H1 (cell line): ENCODE measurements at regions not wholly inside any gene's neighbourhood (a gene's known extent, or its start where the extent isn't known, plus 50 kb on each side); places are given as distances from the start of the nearest gene placed in this dataset.

Source experiments
- CTCF ChIA-PET: fragments of 300-600 bp; sonication (Branson Sonifier 250); formaldehyde crosslinking; loops from one replicate; lab custom pipeline; 2021; ENCODE audit not compliant: partially characterized antibody; lab: Charles Lee
- POLR2A ChIA-PET: fragments of 300-600 bp; sonication (Branson Sonifier 250); formaldehyde crosslinking; loops from one replicate; lab custom pipeline; 2021; ENCODE audit warnings: inconsistent platforms; ENCODE audit not compliant: partially characterized antibody; lab: Charles Lee
- DNase-seq, 2 experiments: peaks; one replicate each; pipeline versions ENCODE4 v3.0.0 to v3.0.0-alpha.2; 2010 to 2022; ENCODE audit warnings: low spot score in 2 of 2, low read depth in 1 of 2, mixed read lengths in 1 of 2
- FAIRE-seq: peaks from 2 replicates; lab custom pipeline; 2011; peaks lifted over from hg19 to GRCh38; lab: Jason Lieb, UNC
- H2AFZ ChIP-seq: 2 replicates; pipeline ENCODE4 v1.8.1; 2012; ENCODE audit warnings: low read length, inconsistent platforms
- H2AK5ac ChIP-seq: 2 replicates; pipeline ENCODE4 v1.6.1; 2013; ENCODE audit warnings: low read depth, low read length
- H2BK120ac ChIP-seq: replicated peaks from 2 replicates; pipeline ENCODE3; 2013; ENCODE audit warnings: low read depth, low read length, inconsistent platforms
- H2BK12ac ChIP-seq: 2 replicates; pipeline ENCODE4 v1.6.1; 2013; ENCODE audit warnings: low read depth, low read length
- H2BK15ac ChIP-seq: 2 replicates; pipeline ENCODE4 v1.6.1; 2013; ENCODE audit warnings: low read length
- H2BK20ac ChIP-seq: 2 replicates; pipeline ENCODE4 v1.6.1; 2013; ENCODE audit warnings: low read length
- H2BK5ac ChIP-seq: 2 replicates; pipeline ENCODE4 v1.6.1; 2013; ENCODE audit warnings: low read depth, low read length
- H3K14ac ChIP-seq: 2 replicates; pipeline ENCODE4 v1.6.1; 2013; ENCODE audit warnings: inconsistent platforms; ENCODE audit not compliant: insufficient read length
- H3K18ac ChIP-seq: 2 replicates; pipeline ENCODE4 v1.6.1; 2013; ENCODE audit warnings: low read length; ENCODE audit errors: extremely low read depth
- H3K23ac ChIP-seq: 2 replicates; pipeline ENCODE4 v1.6.1; 2013; ENCODE audit warnings: inconsistent platforms; ENCODE audit not compliant: insufficient read length
- H3K23me2 ChIP-seq: 2 replicates; pipeline ENCODE4 v1.6.1; 2013; ENCODE audit warnings: low read depth, low read length
- H3K27ac ChIP-seq: 2 replicates; pipeline ENCODE4 v1.6.1; 2011; ENCODE audit warnings: low read depth, low read length, inconsistent platforms
- H3K27me3 ChIP-seq, 4 experiments: replicated peaks in 1 of 4; 1 replicate in 1 of 4; 2 replicates in 3 of 4; pipeline versions ENCODE4 v1.6.1 to v1.8.1; 2011 to 2013; ENCODE audit warnings: low read length in 3 of 4, mild to moderate bottlenecking in 3 of 4, inconsistent platforms in 2 of 4, mixed read lengths in 2 of 4, moderate library complexity in 1 of 4; ENCODE audit not compliant: control insufficient read depth in 3 of 4, insufficient read depth in 3 of 4; ENCODE audit errors: extremely low read depth in 1 of 4
- H3K36me3 ChIP-seq, 4 experiments: 2 replicates each; pipeline versions ENCODE4 v1.6.1 to v1.8.1; 2011 to 2013; ENCODE audit warnings: mild to moderate bottlenecking in 4 of 4, low read length in 3 of 4, moderate library complexity in 2 of 4, control low read depth in 1 of 4, inconsistent platforms in 1 of 4; ENCODE audit not compliant: insufficient read depth in 4 of 4, control insufficient read depth in 2 of 4
- H3K4ac ChIP-seq: replicated peaks from 2 replicates; pipeline ENCODE3; 2013; ENCODE audit warnings: low read length, low read depth, mixed read lengths, inconsistent platforms; ENCODE audit not compliant: insufficient read length
- H3K4me1 ChIP-seq, 4 experiments: replicated peaks in 1 of 4; 1 replicate in 1 of 4; 2 replicates in 3 of 4; pipeline versions ENCODE4 v1.6.1 to v1.8.1; 2011 to 2013; ENCODE audit warnings: low read length in 3 of 4, inconsistent platforms in 2 of 4, mixed read lengths in 1 of 4; ENCODE audit not compliant: insufficient read depth in 4 of 4, control insufficient read depth in 3 of 4
- H3K4me2 ChIP-seq, 2 experiments: 2 replicates each; pipeline versions ENCODE4 v1.6.1 to v1.8.1; 2011 to 2013; ENCODE audit warnings: low read depth in 2 of 2, low read length in 2 of 2, control low read depth in 1 of 2, inconsistent platforms in 1 of 2, mild to moderate bottlenecking in 1 of 2; ENCODE audit not compliant: insufficient read depth in 1 of 2
- H3K4me3 ChIP-seq, 4 experiments: fragments of 200-600, 300-600 bp in 1 of 4; sonication (generic), shearing (Covaris generic), sonication (Bioruptor Twin) in 1 of 4; 2 replicates each; pipeline versions ENCODE4 v1.5.1 to v1.8.1; 2011 to 2016; ENCODE audit warnings: low read length in 4 of 4, low read depth in 3 of 4, control low read depth in 2 of 4, inconsistent platforms in 2 of 4, mild to moderate bottlenecking in 2 of 4, mixed read lengths in 1 of 4, moderate library complexity in 1 of 4; ENCODE audit not compliant: insufficient read depth in 2 of 4; ENCODE audit errors: extremely low read depth in 1 of 4
- H3K56ac ChIP-seq: replicated peaks from 2 replicates; pipeline ENCODE3; 2013; ENCODE audit warnings: low read depth, mild to moderate bottlenecking, mixed read lengths, low read length, inconsistent platforms; ENCODE audit not compliant: insufficient read length
- H3K79me1 ChIP-seq: 2 replicates; pipeline ENCODE4 v1.6.1; 2013; ENCODE audit warnings: low read depth, low read length, control low read depth
- H3K79me2 ChIP-seq, 2 experiments: 2 replicates each; pipeline versions ENCODE4 v1.6.1 to v1.8.1; 2012 to 2013; ENCODE audit warnings: low read length in 2 of 2, mild to moderate bottlenecking in 2 of 2, inconsistent platforms in 1 of 2; ENCODE audit not compliant: insufficient read depth in 2 of 2, control insufficient read depth in 1 of 2
- H3K9ac ChIP-seq, 4 experiments: replicated peaks in 1 of 4; 1 replicate in 1 of 4; 2 replicates in 3 of 4; pipeline versions ENCODE4 v1.6.1 to v1.8.1; 2011 to 2013; ENCODE audit warnings: low read depth in 3 of 4, low read length in 3 of 4, control low read depth in 2 of 4, mild to moderate bottlenecking in 2 of 4, moderate library complexity in 2 of 4, inconsistent platforms in 1 of 4; ENCODE audit errors: extremely low read depth in 1 of 4
- H3K9me3 ChIP-seq, 2 experiments: 2 replicates each; pipeline versions ENCODE4 v1.6.1 to v1.8.1; 2012 to 2013; ENCODE audit warnings: mild to moderate bottlenecking in 2 of 2, moderate library complexity in 2 of 2, control low read depth in 1 of 2, inconsistent platforms in 1 of 2, low read depth in 1 of 2, low read length in 1 of 2, mixed read lengths in 1 of 2; ENCODE audit not compliant: insufficient read depth in 2 of 2
- H4K20me1 ChIP-seq, 2 experiments: replicated peaks in 1 of 2; 2 replicates each; pipeline versions ENCODE3 to v1.8.1; 2011 to 2013; ENCODE audit warnings: inconsistent platforms in 2 of 2, low read length in 2 of 2, mild to moderate bottlenecking in 1 of 2; ENCODE audit not compliant: insufficient read depth in 2 of 2, control insufficient read depth in 1 of 2
- H4K5ac ChIP-seq: 2 replicates; pipeline ENCODE4 v1.6.1; 2013; ENCODE audit warnings: low read length, low read depth, mixed read lengths, inconsistent platforms; ENCODE audit not compliant: insufficient read length
- H4K8ac ChIP-seq: 2 replicates; pipeline ENCODE4 v1.8.0; 2013; ENCODE audit warnings: mild to moderate bottlenecking, moderate library complexity, low read length, inconsistent platforms; ENCODE audit not compliant: insufficient read depth; ENCODE audit errors: extremely low read depth
- H4K91ac ChIP-seq: replicated peaks from 2 replicates; pipeline ENCODE3; 2013; ENCODE audit warnings: low read length, mixed read lengths, inconsistent platforms; ENCODE audit not compliant: insufficient read length
- CHD2 ChIP-seq: IDR thresholded peaks from 2 replicates; pipeline ENCODE4 v1.6.1; 2012; ENCODE audit warnings: low read length, improper control_type of control experiment
- TAF7 ChIP-seq: optimal IDR thresholded peaks from 2 replicates; pipeline ENCODE3; 2011; ENCODE audit warnings: low read depth, mild to moderate bottlenecking, inconsistent platforms, low read length, moderate library complexity, borderline replicate concordance
- TEAD4 ChIP-seq: IDR thresholded peaks from 2 replicates; pipeline ENCODE4 v1.6.1; 2012; ENCODE audit warnings: low read depth, low read length, inconsistent platforms, mixed read lengths
- WGBS, 2 experiments: shearing (Covaris generic) in 1 of 2; methylation state at CpG; one replicate each; pipeline versions ENCODE4 v1.1.6 to v1.1.7; 2013 to 2015; ENCODE audit warnings: low lambda C conversion rate in 2 of 2, mixed read lengths in 2 of 2, inconsistent platforms in 1 of 2, low coverage in 1 of 2, missing lambda C conversion rate in 1 of 2; ENCODE audit not compliant: insufficient replicate concordance in 2 of 2, insufficient coverage in 1 of 2, insufficient read length in 1 of 2; ENCODE audit errors: extremely low coverage in 1 of 2, missing lambda C conversion rate in 1 of 2; 5-methylcytosine and 5-hydroxymethylcytosine counted together

GRCh38 chr10:61052469-61053205 lies 108.7 kb upstream of the RHOBTB1 start:
- Histone ChIP-seq H2BK120ac (no peak overlapping the region), H4K20me1 (no peaks in the 10 kb centered on the region), H3K79me1 (no peaks in the 10 kb centered on the region), H3K23me2 (no peaks in the 10 kb centered on the region), H3K27ac (no peak overlapping the region), H3K4ac (no peak overlapping the region), H3K9me3 (no peaks in the 10 kb centered on the region), H3K27me3 (no peaks in the 10 kb centered on the region), H3K4me1 (peaks cover 0 to 9% (median 1%) of the 10 kb centered on the region in 4 experiments; a peak in 2 of 7 replicates), H3K4me2 (peak overlapping the region; percentile 17 to 42; a peak in 1 of 4 replicates), H3K4me3 (no peak overlapping the region), H4K5ac (no peak overlapping the region), H2BK12ac (0 out of 2 replicates have a peak overlapping the region, but pooled peaks have one; percentile 11), H3K36me3 (no peaks in the 10 kb centered on the region), H3K23ac (no peak overlapping the region), H3K9ac (no peak overlapping the region), H2AFZ (no peak overlapping the region; the same call in 1 of the 2 replicates), H3K79me2 (no peaks in the 10 kb centered on the region), H2AK5ac (no peak overlapping the region), H3K14ac (no peak overlapping the region), H4K91ac (no peak overlapping the region), H2BK20ac (no peak overlapping the region), H3K18ac (no peak overlapping the region), H2BK5ac (no peak overlapping the region), H2BK15ac (no peak overlapping the region), H4K8ac (no peak overlapping the region), H3K56ac (no peak overlapping the region)
- WGBS, 2 experiments: 85% methylated on average over 2 of the region's 2 CpGs; no CpG with 5 or more reads in 1 of the 2 experiments
- ChIA-PET POLR2A (interaction anchor here (1.3 kb wide), 1 partner anchor 110 kb away, joined by 5 read pairs; no protein-coding TSS in a partner anchor), CTCF (interaction anchor here (0.7 to 2.2 kb wide), 3 partner anchors 13 to 28 kb away, joined by 3 to 14 read pairs (median 3); no protein-coding TSS in a partner anchor)
- peak; percentile 79 for FAIRE-seq
- peak in 1 of 2 experiments; percentile 33 for DNase-seq
- TF ChIP-seq CHD2 (no peak), TEAD4 (peak; percentile 88), TAF7 (no peak)
